ENCODE measurements at regions not wholly inside any gene's neighbourhood (a gene's known extent, or its start where the extent isn't known, plus 50 kb on each side); places are given as distances from the start of the nearest gene placed in this dataset.

GRCh38 chr4:183580849-183581248 is 76.0 kb downstream of the ING2 start:
- FAIRE-seq (no peak), DNase-seq (ENCODE audit: low read depth, low spot score) (no peak)
- no TSS peak for BruUV-seq (replicated peaks)
- Histone ChIP-seq H4K20me1 (replicated peaks; ENCODE audit: control insufficient read depth, extremely low read depth, insufficient read depth, low read length) (no peaks in the 10 kb centered on the region), H3K9me1 (replicated peaks; ENCODE audit: control insufficient read depth, extremely low read depth, insufficient read depth, low read length) (no peaks in the 10 kb centered on the region), H3K27ac (ENCODE audit: insufficient read depth, low read depth, low read length) (no peak overlapping the region), H2AFZ (ENCODE audit: low read depth, low read length) (no peak overlapping the region), H3K4me2 (ENCODE audit: insufficient read depth, low read length) (no peak overlapping the region), H3K4me1 (ENCODE audit: control insufficient read depth, extremely low read depth, insufficient read depth, low read length) (no peaks in the 10 kb centered on the region), H3K27me3 (ENCODE audit: control insufficient read depth in 2 of 2, insufficient read depth in 2 of 2, low read length in 2 of 2) (no peaks in the 10 kb centered on the region), H3K9ac (replicated peaks; ENCODE audit: extremely low read depth, insufficient read depth, low read length) (no peak overlapping the region), H3K9me3 (replicated peaks; ENCODE audit: control insufficient read depth, insufficient read depth, low read length) (no peaks in the 10 kb centered on the region), H3K79me2 (ENCODE audit: control insufficient read depth, insufficient read depth, low read length) (no peaks in the 10 kb centered on the region), H3K36me3 (ENCODE audit: control insufficient read depth in 2 of 2, extremely low read depth in 1 of 2, insufficient read depth in 2 of 2, low read length in 2 of 2) (no peaks in the 10 kb centered on the region), H3K4me3 (replicated peaks in 1 of 3; ENCODE audit: insufficient read depth in 1 of 3, low read depth in 1 of 3, low read length in 3 of 3) (no peak overlapping the region)
- POLR2A ChIA-PET = no interaction called here
- dilution Hi-C loops (cut with MboI; ENCODE audit: extremely low pct_ligation_motif_present, low sequenced_read_pairs) (no loop called here), intact Hi-C loops (cut with micrococcal nuclease) (no loop called here)
- CTCF ChIA-PET = no interaction called here
- no peak for TF ChIP-seq CTCF (IDR thresholded peaks at IDR 0.05; ENCODE audit: extremely low read depth in 1 of 2, insufficient read depth in 1 of 2, low read depth in 1 of 2, low read length in 2 of 2)
- no peak for TF ChIP-seq GATA2 (IDR thresholded peaks at IDR 0.05; ENCODE audit: insufficient read depth, insufficient read length, low read depth, low read length)
- no peak for TF ChIP-seq EZH2 (IDR thresholded peaks at IDR 0.05; ENCODE audit: borderline replicate concordance, low read depth, low read length, severe bottlenecking)
- TF ChIP-seq POLR2AphosphoS5 (IDR thresholded peaks at IDR 0.05; ENCODE audit: insufficient read depth, low read depth, low read length) = no peak
- no peak for TF ChIP-seq JUN (IDR thresholded peaks at IDR 0.05; ENCODE audit: borderline replicate concordance, insufficient read depth, insufficient read length, low read depth)
- TF ChIP-seq FOS (IDR thresholded peaks at IDR 0.05; ENCODE audit: borderline replicate concordance, insufficient read depth, low read length) = no peak
- no peak for TF ChIP-seq MYC (IDR thresholded peaks at IDR 0.05; ENCODE audit: low read depth, low read length)
- TF ChIP-seq POLR2A (IDR thresholded peaks at IDR 0.05; ENCODE audit: low read depth, low read length) = no peak
- no peak for TF ChIP-seq MAX (IDR thresholded peaks at IDR 0.05; ENCODE audit: insufficient read depth, insufficient read length)
